ENCODE measurements at regions not wholly inside any gene's neighbourhood (a gene's known extent, or its start where the extent isn't known, plus 50 kb on each side); places are given as distances from the start of the nearest gene placed in this dataset.

GRCh38 chrX:2618516-2618915 lies 72.6 kb upstream of the CD99 start:
- intact Hi-C loops (cut with DNase I), result no loop called here
- H3K36me3 ChIP-seq, result no peaks in the 10 kb centered on the region
- no peaks in the 10 kb centered on the region for H3K27me3 ChIP-seq
- DNase-seq, result no peak
- H3K9me3 ChIP-seq, result no peaks in the 10 kb centered on the region
- TF ChIP-seq EP300 (IDR thresholded peaks at IDR 0.05) (no peak), POLR2A (IDR thresholded peaks at IDR 0.05) (no peak), CTCF (IDR thresholded peaks at IDR 0.05) (no peak)
- H3K4me1 ChIP-seq (ENCODE audit: insufficient read depth), result no peaks in the 10 kb centered on the region
- no peak overlapping the region for H3K27ac ChIP-seq
- H3K4me3 ChIP-seq, result no peak overlapping the region
- 64 to 67% (median 65%) methylated on average over 4 of the region's 4 CpGs for WGBS, 3 donors

- TF ChIP-seq POLR2A (IDR thresholded peaks at IDR 0.05) (no peak), EP300 (IDR thresholded peaks at IDR 0.05) (no peak), CTCF (IDR thresholded peaks at IDR 0.05) (peak in 1 of 3 donors; percentile 22)
- 3 to 11% (median 4%) methylated on average over 3 of the region's 3 CpGs for WGBS, 3 donors
- no peak overlapping the region for H3K4me3 ChIP-seq
- H3K4me1 ChIP-seq (ENCODE audit: insufficient read depth), result no peaks in the 10 kb centered on the region
- H3K9me3 ChIP-seq, result no peaks in the 10 kb centered on the region
- no peak for DNase-seq
- no peaks in the 10 kb centered on the region for H3K27me3 ChIP-seq
- no peaks in the 10 kb centered on the region for H3K36me3 ChIP-seq
- intact Hi-C loops (cut with DNase I), result no loop called here
- no peak overlapping the region for H3K27ac ChIP-seq
Observed at GRCh38 chrX:2614911-2615310, 76.2 kb upstream of the CD99 start.

GRCh38 chrX:2610246-2611170 lies 80.6 kb upstream of the CD99 start:
- intact Hi-C loops (cut with DNase I), result no loop called here
- no peaks in the 10 kb centered on the region for H3K27me3 ChIP-seq
- WGBS, 3 donors, result 39 to 43% (median 42%) methylated on average over 10 of the region's 10 CpGs
- H3K36me3 ChIP-seq, result no peaks in the 10 kb centered on the region
- H3K4me1 ChIP-seq (ENCODE audit: insufficient read depth), result no peaks in the 10 kb centered on the region
- no peaks in the 10 kb centered on the region for H3K9me3 ChIP-seq
- H3K27ac ChIP-seq, result no peak overlapping the region
- TF ChIP-seq EP300 (IDR thresholded peaks at IDR 0.05) (no peak), POLR2A (IDR thresholded peaks at IDR 0.05) (no peak), CTCF (IDR thresholded peaks at IDR 0.05) (no peak)
- H3K4me3 ChIP-seq, result peak overlapping the region; percentile 60
- DNase-seq, result no peak

GRCh38 chrX:2609431-2610238 lies 81.5 kb upstream of the CD99 start:
- no peaks in the 10 kb centered on the region for H3K36me3 ChIP-seq
- TF ChIP-seq CTCF (IDR thresholded peaks at IDR 0.05) (no peak), POLR2A (IDR thresholded peaks at IDR 0.05) (no peak), EP300 (IDR thresholded peaks at IDR 0.05) (no peak)
- WGBS, 3 donors, result 0 to 1% (median 0%) methylated on average over 21 to 44 of the region's 44 CpGs
- no peaks in the 10 kb centered on the region for H3K4me1 ChIP-seq (ENCODE audit: insufficient read depth)
- no peak for DNase-seq
- H3K27ac ChIP-seq, result peak overlapping the region; percentile 20 to 63
- peak overlapping the region; percentile 60 for H3K4me3 ChIP-seq
- intact Hi-C loops (cut with DNase I), result loop anchor here in 3 of 4 donors (10.0 kb wide), 3 partner anchors 1015 to 1155 kb away; partner anchors contain the start of genes AKAP17A (in 1 of the 3) and ASMTL (in 1 of the 3)
- H3K9me3 ChIP-seq, result no peaks in the 10 kb centered on the region
- H3K27me3 ChIP-seq, result no peaks in the 10 kb centered on the region
